CD4-positive, alpha-beta T cell treated with Interleukin-10 for 1 hour (primary cell): ENCODE measurements at regions not wholly inside any gene's neighbourhood (a gene's known extent, or its start where the extent isn't known, plus 50 kb on each side); places are given as distances from the start of the nearest gene placed in this dataset.

Experiments used
- DNase-seq: peaks from one replicate; pipeline ENCODE4 v3.0.0-alpha.2; 2020

GRCh38 chr1:5651964-5652821 lies 340.0 kb downstream of the NPHP4 start:
- no peak for DNase-seq

GRCh38 chr1:5651473-5651872 lies 340.8 kb downstream of the NPHP4 start:
- DNase-seq, result no peak

GRCh38 chr1:5651027-5651410 lies 341.2 kb downstream of the NPHP4 start:
- DNase-seq, result no peak

GRCh38 chr1:5650283-5651026 lies 341.8 kb downstream of the NPHP4 start:
- DNase-seq, result no peak

GRCh38 chr1:5649795-5650194 lies 342.4 kb downstream of the NPHP4 start:
- DNase-seq, result no peak

GRCh38 chr1:5649166-5649551 lies 343.1 kb downstream of the NPHP4 start:
- no peak for DNase-seq

GRCh38 chr1:5648410-5649165 lies 343.6 kb downstream of the NPHP4 start:
- no peak for DNase-seq

- no peak for DNase-seq
These were observed 345.0 kb downstream of the NPHP4 start for GRCh38 chr1:5647234-5647633.

- no peak for DNase-seq
These were observed 345.6 kb downstream of the NPHP4 start for GRCh38 chr1:5646486-5647149.

- no peak for DNase-seq
These were observed 346.3 kb downstream of the NPHP4 start for GRCh38 chr1:5645929-5646328.

- no peak for DNase-seq
These were observed 347.2 kb downstream of the NPHP4 start for GRCh38 chr1:5645135-5645399.

- no peak for DNase-seq
These were observed 347.7 kb downstream of the NPHP4 start for GRCh38 chr1:5644281-5645134.

- DNase-seq, result no peak
These were observed 348.7 kb downstream of the NPHP4 start for GRCh38 chr1:5643360-5644107.

GRCh38 chr1:5640845-5641244 lies 351.4 kb downstream of the NPHP4 start:
- no peak for DNase-seq

GRCh38 chr1:5639106-5639722 lies 353.0 kb downstream of the NPHP4 start:
- DNase-seq, result no peak

GRCh38 chr1:5638582-5638981 lies 353.6 kb downstream of the NPHP4 start:
- DNase-seq, result no peak

- DNase-seq, result peak; percentile 29
These were observed 355.1 kb downstream of the NPHP4 start for GRCh38 chr1:5637171-5637570.

GRCh38 chr1:5634893-5635292 lies 357.3 kb downstream of the NPHP4 start:
- DNase-seq, result no peak

- DNase-seq, result no peak
These were observed 359.4 kb downstream of the NPHP4 start for GRCh38 chr1:5632814-5633213.

GRCh38 chr1:5632224-5632623 lies 360.0 kb downstream of the NPHP4 start:
- no peak for DNase-seq

GRCh38 chr1:5628416-5628815 lies 363.8 kb downstream of the NPHP4 start:
- no peak for DNase-seq
